GM23338 (cell line): ENCODE measurements at regions not wholly inside any gene's neighbourhood (a gene's known extent, or its start where the extent isn't known, plus 50 kb on each side); places are given as distances from the start of the nearest gene placed in this dataset.

Experiments used
- CREB1 ChIP-seq: fragments of 250-450 bp; sonication (Bioruptor Pico); IDR thresholded peaks from 2 replicates; pipeline ENCODE4 v1.5.0; 2020; ENCODE audit warnings: low read depth, mild to moderate bottlenecking, moderate library complexity
- CTCF ChIP-seq, 2 experiments: fragments of 200-600 bp in 1 of 2; sonication (generic) in 1 of 2; conservative IDR thresholded peaks; 2 replicates each; pipeline versions ENCODE4 v1.5.1 to v1.6.1; 2016 to 2017; ENCODE audit warnings: antibody characterized with exemption in 2 of 2, low read depth in 2 of 2, mild to moderate bottlenecking in 2 of 2, moderate library complexity in 1 of 2
- ETS1 ChIP-seq: IDR thresholded peaks from 2 replicates; pipeline ENCODE4 v1.6.1; 2016; ENCODE audit warnings: antibody characterized with exemption
- EZH2 ChIP-seq: fragments of 200-600 bp; sonication (generic); IDR thresholded peaks from one replicate; pipeline ENCODE4 v1.8.0; 2017; ENCODE audit warnings: antibody characterized with exemption, mild to moderate bottlenecking, low read depth; ENCODE audit not compliant: unreplicated experiment
- EZH2phosphoT487 ChIP-seq: fragments of 200-600 bp; sonication (generic); IDR thresholded peaks from one replicate; pipeline ENCODE4 v1.8.1; 2018; ENCODE audit warnings: antibody characterized with exemption; ENCODE audit not compliant: unreplicated experiment
- JUNB ChIP-seq: IDR thresholded peaks from one replicate; pipeline ENCODE4 v1.6.1; 2016; ENCODE audit warnings: antibody characterized with exemption; ENCODE audit not compliant: unreplicated experiment
- NANOG ChIP-seq: IDR thresholded peaks from 2 replicates; pipeline ENCODE4 v1.6.1; 2016; ENCODE audit warnings: antibody characterized with exemption, borderline replicate concordance
- POLR2AphosphoS5 ChIP-seq: IDR thresholded peaks from 2 replicates; pipeline ENCODE4 v1.6.1; 2016; ENCODE audit warnings: antibody characterized with exemption, low read depth
- REST ChIP-seq: IDR thresholded peaks from one replicate; pipeline ENCODE4 v1.6.1; 2018; ENCODE audit warnings: antibody characterized with exemption; ENCODE audit not compliant: unreplicated experiment
- STAT1 ChIP-seq: IDR thresholded peaks from one replicate; pipeline ENCODE4 v1.6.1; 2016; ENCODE audit warnings: antibody characterized with exemption; ENCODE audit not compliant: unreplicated experiment
- ZNF114 ChIP-seq: fragments of 250-450 bp; sonication (Bioruptor Pico); IDR thresholded peaks from 2 replicates; pipeline ENCODE4 v1.5.0; 2020; ENCODE audit warnings: mild to moderate bottlenecking, moderate library complexity
- ZNF331 ChIP-seq: fragments of 250-450 bp; sonication (Bioruptor Pico); IDR thresholded peaks from 2 replicates; pipeline ENCODE4 v1.5.0; 2020; ENCODE audit warnings: low read depth, mild to moderate bottlenecking, moderate library complexity
- ZNF462 ChIP-seq: fragments of 250-450 bp; sonication (Bioruptor Pico); IDR thresholded peaks from 2 replicates; pipeline ENCODE4 v1.5.0; 2020; ENCODE audit warnings: mild to moderate bottlenecking, moderate library complexity

GRCh38 chr1:80533093-80533492 lies 1267.6 kb upstream of the ADGRL2 start:
- no peak for TF ChIP-seq CREB1 (CRISPR knock-in tag)
- no peak for TF ChIP-seq CTCF (conservative IDR thresholded peaks at IDR 0.05; ENCODE audit: low read depth in 2 of 2)
- TF ChIP-seq JUNB: no peak
- TF ChIP-seq REST: no peak
- no peak for TF ChIP-seq POLR2AphosphoS5
- TF ChIP-seq EZH2phosphoT487: no peak
- TF ChIP-seq NANOG: no peak
- TF ChIP-seq EZH2: no peak
- TF ChIP-seq ZNF114: no peak
- TF ChIP-seq ETS1: no peak
- no peak for TF ChIP-seq ZNF331 (CRISPR knock-in tag)
- TF ChIP-seq ZNF462 (CRISPR knock-in tag): no peak
- no peak for TF ChIP-seq STAT1
